H1 (cell line): ENCODE measurements at regions not wholly inside any gene's neighbourhood (a gene's known extent, or its start where the extent isn't known, plus 50 kb on each side); places are given as distances from the start of the nearest gene placed in this dataset.

Source experiments
- CTCF ChIA-PET: fragments of 300-600 bp; sonication (Branson Sonifier 250); formaldehyde crosslinking; loops from one replicate; lab custom pipeline; 2021; ENCODE audit not compliant: partially characterized antibody; lab: Charles Lee
- POLR2A ChIA-PET: fragments of 300-600 bp; sonication (Branson Sonifier 250); formaldehyde crosslinking; loops from one replicate; lab custom pipeline; 2021; ENCODE audit warnings: inconsistent platforms; ENCODE audit not compliant: partially characterized antibody; lab: Charles Lee
- DNase-seq, 2 experiments: peaks; one replicate each; pipeline versions ENCODE4 v3.0.0 to v3.0.0-alpha.2; 2010 to 2022; ENCODE audit warnings: low spot score in 2 of 2, low read depth in 1 of 2, mixed read lengths in 1 of 2
- FAIRE-seq: peaks from 2 replicates; lab custom pipeline; 2011; peaks lifted over from hg19 to GRCh38; lab: Jason Lieb, UNC
- H2AFZ ChIP-seq: 2 replicates; pipeline ENCODE4 v1.8.1; 2012; ENCODE audit warnings: low read length, inconsistent platforms
- H2AK5ac ChIP-seq: 2 replicates; pipeline ENCODE4 v1.6.1; 2013; ENCODE audit warnings: low read depth, low read length
- H2BK120ac ChIP-seq: replicated peaks from 2 replicates; pipeline ENCODE3; 2013; ENCODE audit warnings: low read depth, low read length, inconsistent platforms
- H2BK12ac ChIP-seq: 2 replicates; pipeline ENCODE4 v1.6.1; 2013; ENCODE audit warnings: low read depth, low read length
- H2BK15ac ChIP-seq: 2 replicates; pipeline ENCODE4 v1.6.1; 2013; ENCODE audit warnings: low read length
- H2BK20ac ChIP-seq: 2 replicates; pipeline ENCODE4 v1.6.1; 2013; ENCODE audit warnings: low read length
- H2BK5ac ChIP-seq: 2 replicates; pipeline ENCODE4 v1.6.1; 2013; ENCODE audit warnings: low read depth, low read length
- H3K14ac ChIP-seq: 2 replicates; pipeline ENCODE4 v1.6.1; 2013; ENCODE audit warnings: inconsistent platforms; ENCODE audit not compliant: insufficient read length
- H3K18ac ChIP-seq: 2 replicates; pipeline ENCODE4 v1.6.1; 2013; ENCODE audit warnings: low read length; ENCODE audit errors: extremely low read depth
- H3K23ac ChIP-seq: 2 replicates; pipeline ENCODE4 v1.6.1; 2013; ENCODE audit warnings: inconsistent platforms; ENCODE audit not compliant: insufficient read length
- H3K23me2 ChIP-seq: 2 replicates; pipeline ENCODE4 v1.6.1; 2013; ENCODE audit warnings: low read depth, low read length
- H3K27ac ChIP-seq: 2 replicates; pipeline ENCODE4 v1.6.1; 2011; ENCODE audit warnings: low read depth, low read length, inconsistent platforms
- H3K27me3 ChIP-seq, 4 experiments: replicated peaks in 1 of 4; 1 replicate in 1 of 4; 2 replicates in 3 of 4; pipeline versions ENCODE4 v1.6.1 to v1.8.1; 2011 to 2013; ENCODE audit warnings: low read length in 3 of 4, mild to moderate bottlenecking in 3 of 4, inconsistent platforms in 2 of 4, mixed read lengths in 2 of 4, moderate library complexity in 1 of 4; ENCODE audit not compliant: control insufficient read depth in 3 of 4, insufficient read depth in 3 of 4; ENCODE audit errors: extremely low read depth in 1 of 4
- H3K36me3 ChIP-seq, 4 experiments: 2 replicates each; pipeline versions ENCODE4 v1.6.1 to v1.8.1; 2011 to 2013; ENCODE audit warnings: mild to moderate bottlenecking in 4 of 4, low read length in 3 of 4, moderate library complexity in 2 of 4, control low read depth in 1 of 4, inconsistent platforms in 1 of 4; ENCODE audit not compliant: insufficient read depth in 4 of 4, control insufficient read depth in 2 of 4
- H3K4ac ChIP-seq: replicated peaks from 2 replicates; pipeline ENCODE3; 2013; ENCODE audit warnings: low read length, low read depth, mixed read lengths, inconsistent platforms; ENCODE audit not compliant: insufficient read length
- H3K4me1 ChIP-seq, 4 experiments: replicated peaks in 1 of 4; 1 replicate in 1 of 4; 2 replicates in 3 of 4; pipeline versions ENCODE4 v1.6.1 to v1.8.1; 2011 to 2013; ENCODE audit warnings: low read length in 3 of 4, inconsistent platforms in 2 of 4, mixed read lengths in 1 of 4; ENCODE audit not compliant: insufficient read depth in 4 of 4, control insufficient read depth in 3 of 4
- H3K4me2 ChIP-seq, 2 experiments: 2 replicates each; pipeline versions ENCODE4 v1.6.1 to v1.8.1; 2011 to 2013; ENCODE audit warnings: low read depth in 2 of 2, low read length in 2 of 2, control low read depth in 1 of 2, inconsistent platforms in 1 of 2, mild to moderate bottlenecking in 1 of 2; ENCODE audit not compliant: insufficient read depth in 1 of 2
- H3K4me3 ChIP-seq, 4 experiments: fragments of 200-600, 300-600 bp in 1 of 4; sonication (generic), shearing (Covaris generic), sonication (Bioruptor Twin) in 1 of 4; 2 replicates each; pipeline versions ENCODE4 v1.5.1 to v1.8.1; 2011 to 2016; ENCODE audit warnings: low read length in 4 of 4, low read depth in 3 of 4, control low read depth in 2 of 4, inconsistent platforms in 2 of 4, mild to moderate bottlenecking in 2 of 4, mixed read lengths in 1 of 4, moderate library complexity in 1 of 4; ENCODE audit not compliant: insufficient read depth in 2 of 4; ENCODE audit errors: extremely low read depth in 1 of 4
- H3K56ac ChIP-seq: replicated peaks from 2 replicates; pipeline ENCODE3; 2013; ENCODE audit warnings: low read depth, mild to moderate bottlenecking, mixed read lengths, low read length, inconsistent platforms; ENCODE audit not compliant: insufficient read length
- H3K79me1 ChIP-seq: 2 replicates; pipeline ENCODE4 v1.6.1; 2013; ENCODE audit warnings: low read depth, low read length, control low read depth
- H3K79me2 ChIP-seq, 2 experiments: 2 replicates each; pipeline versions ENCODE4 v1.6.1 to v1.8.1; 2012 to 2013; ENCODE audit warnings: low read length in 2 of 2, mild to moderate bottlenecking in 2 of 2, inconsistent platforms in 1 of 2; ENCODE audit not compliant: insufficient read depth in 2 of 2, control insufficient read depth in 1 of 2
- H3K9ac ChIP-seq, 4 experiments: replicated peaks in 1 of 4; 1 replicate in 1 of 4; 2 replicates in 3 of 4; pipeline versions ENCODE4 v1.6.1 to v1.8.1; 2011 to 2013; ENCODE audit warnings: low read depth in 3 of 4, low read length in 3 of 4, control low read depth in 2 of 4, mild to moderate bottlenecking in 2 of 4, moderate library complexity in 2 of 4, inconsistent platforms in 1 of 4; ENCODE audit errors: extremely low read depth in 1 of 4
- H3K9me3 ChIP-seq, 2 experiments: 2 replicates each; pipeline versions ENCODE4 v1.6.1 to v1.8.1; 2012 to 2013; ENCODE audit warnings: mild to moderate bottlenecking in 2 of 2, moderate library complexity in 2 of 2, control low read depth in 1 of 2, inconsistent platforms in 1 of 2, low read depth in 1 of 2, low read length in 1 of 2, mixed read lengths in 1 of 2; ENCODE audit not compliant: insufficient read depth in 2 of 2
- H4K20me1 ChIP-seq, 2 experiments: replicated peaks in 1 of 2; 2 replicates each; pipeline versions ENCODE3 to v1.8.1; 2011 to 2013; ENCODE audit warnings: inconsistent platforms in 2 of 2, low read length in 2 of 2, mild to moderate bottlenecking in 1 of 2; ENCODE audit not compliant: insufficient read depth in 2 of 2, control insufficient read depth in 1 of 2
- H4K5ac ChIP-seq: 2 replicates; pipeline ENCODE4 v1.6.1; 2013; ENCODE audit warnings: low read length, low read depth, mixed read lengths, inconsistent platforms; ENCODE audit not compliant: insufficient read length
- H4K8ac ChIP-seq: 2 replicates; pipeline ENCODE4 v1.8.0; 2013; ENCODE audit warnings: mild to moderate bottlenecking, moderate library complexity, low read length, inconsistent platforms; ENCODE audit not compliant: insufficient read depth; ENCODE audit errors: extremely low read depth
- H4K91ac ChIP-seq: replicated peaks from 2 replicates; pipeline ENCODE3; 2013; ENCODE audit warnings: low read length, mixed read lengths, inconsistent platforms; ENCODE audit not compliant: insufficient read length
- CTBP2 ChIP-seq: IDR thresholded peaks from 2 replicates; pipeline ENCODE4 v1.7.0; 2011; ENCODE audit warnings: borderline replicate concordance, mild to moderate bottlenecking, moderate library complexity, mixed read lengths, low read length; ENCODE audit not compliant: insufficient read depth, insufficient read length
- EGR1 ChIP-seq: IDR thresholded peaks from 2 replicates; pipeline ENCODE4 v1.6.1; 2011; ENCODE audit warnings: low read depth, low read length, borderline replicate concordance
- GABPA ChIP-seq: IDR thresholded peaks from 2 replicates; pipeline ENCODE4 v1.6.1; 2011; ENCODE audit warnings: mild to moderate bottlenecking, low read length, moderate library complexity, borderline replicate concordance; ENCODE audit not compliant: insufficient read depth
- RXRA ChIP-seq: IDR thresholded peaks from 2 replicates; pipeline ENCODE4 v1.6.1; 2011; ENCODE audit warnings: low read depth, mild to moderate bottlenecking, low read length, moderate library complexity; ENCODE audit not compliant: insufficient read depth
- TCF12 ChIP-seq: IDR thresholded peaks from 2 replicates; pipeline ENCODE4 v1.6.1; 2011; ENCODE audit warnings: low read depth, mild to moderate bottlenecking, low read length
- ZNF274 ChIP-seq: IDR thresholded peaks from 2 replicates; pipeline ENCODE4 v1.7.0; 2012; ENCODE audit warnings: low read length, borderline replicate concordance; ENCODE audit errors: extremely low read depth
- WGBS, 2 experiments: shearing (Covaris generic) in 1 of 2; methylation state at CpG; one replicate each; pipeline versions ENCODE4 v1.1.6 to v1.1.7; 2013 to 2015; ENCODE audit warnings: low lambda C conversion rate in 2 of 2, mixed read lengths in 2 of 2, inconsistent platforms in 1 of 2, low coverage in 1 of 2, missing lambda C conversion rate in 1 of 2; ENCODE audit not compliant: insufficient replicate concordance in 2 of 2, insufficient coverage in 1 of 2, insufficient read length in 1 of 2; ENCODE audit errors: extremely low coverage in 1 of 2, missing lambda C conversion rate in 1 of 2; 5-methylcytosine and 5-hydroxymethylcytosine counted together

GRCh38 chrX:121456315-121456714 lies 408.9 kb downstream of the GLUD2 start:
- H3K4me2 ChIP-seq, result no peak overlapping the region
- H3K79me1 ChIP-seq, result no peaks in the 10 kb centered on the region
- H2BK5ac ChIP-seq, result no peak overlapping the region
- H3K23me2 ChIP-seq, result no peaks in the 10 kb centered on the region
- no peaks in the 10 kb centered on the region for H3K36me3 ChIP-seq
- no peak overlapping the region for H3K27ac ChIP-seq
- H2AK5ac ChIP-seq, result no peak overlapping the region
- no peak overlapping the region for H2BK12ac ChIP-seq
- H4K20me1 ChIP-seq, result no peaks in the 10 kb centered on the region
- no peak overlapping the region for H2AFZ ChIP-seq
- no peak overlapping the region for H2BK20ac ChIP-seq
- H4K8ac ChIP-seq, result no peak overlapping the region
- H3K4ac ChIP-seq, result no peak overlapping the region
- ChIA-PET POLR2A (no interaction called here), CTCF (no interaction called here)
- no peak overlapping the region for H3K9ac ChIP-seq
- H2BK15ac ChIP-seq, result no peak overlapping the region
- no peak overlapping the region for H2BK120ac ChIP-seq
- WGBS, 2 experiments, result 93% methylated on average over 3 of the region's 3 CpGs; no CpG with 5 or more reads in 1 of the 2 experiments
- no peak overlapping the region for H3K56ac ChIP-seq
- DNase-seq, result no peak
- H3K23ac ChIP-seq, result no peak overlapping the region
- TF ChIP-seq EGR1, result no peak
- no peak for TF ChIP-seq TCF12
- no peak for TF ChIP-seq GABPA
- no peak for TF ChIP-seq ZNF274
- TF ChIP-seq CTBP2, result no peak
- TF ChIP-seq RXRA, result no peak
- H3K18ac ChIP-seq, result no peak overlapping the region
- FAIRE-seq, result no peak
- H3K79me2 ChIP-seq, result no peaks in the 10 kb centered on the region
- H3K4me1 ChIP-seq, result no peaks in the 10 kb centered on the region
- no peak overlapping the region for H4K5ac ChIP-seq
- H3K14ac ChIP-seq, result no peak overlapping the region
- no peaks in the 10 kb centered on the region for H3K27me3 ChIP-seq
- no peak overlapping the region for H4K91ac ChIP-seq
- no peak overlapping the region for H3K4me3 ChIP-seq
- no peaks in the 10 kb centered on the region for H3K9me3 ChIP-seq
